ENCODE measurements at regions not wholly inside any gene's neighbourhood (a gene's known extent, or its start where the extent isn't known, plus 50 kb on each side); places are given as distances from the start of the nearest gene placed in this dataset.

GRCh38 chr17:68662037-68662432, 60.9 kb upstream of the FAM20A start:
- no peak overlapping the region for H3K27ac Mint-ChIP-seq
- peaks cover 30% of the 10 kb centered on the region for H3K27me3 Mint-ChIP-seq
- peaks cover 3% of the 10 kb centered on the region for H3K9me3 Mint-ChIP-seq (ENCODE audit: low read depth)
- TF ChIP-seq CTCF (IDR thresholded peaks at IDR 0.05; ENCODE audit: unreplicated experiment): no peak
- no peak overlapping the region for H3K4me3 Mint-ChIP-seq (ENCODE audit: low read depth)
- no peaks in the 10 kb centered on the region for H3K36me3 Mint-ChIP-seq (ENCODE audit: insufficient read depth)
- no peak for DNase-seq (ENCODE audit: low spot score, unreplicated experiment)
- H3K4me1 Mint-ChIP-seq (ENCODE audit: low read depth): peaks cover 6% of the 10 kb centered on the region

GRCh38 chr17:68661265-68662036, 60.3 kb upstream of the FAM20A start:
- no peaks in the 10 kb centered on the region for H3K36me3 Mint-ChIP-seq (ENCODE audit: insufficient read depth)
- peaks cover 6% of the 10 kb centered on the region for H3K4me1 Mint-ChIP-seq (ENCODE audit: low read depth)
- H3K27ac Mint-ChIP-seq: no peak overlapping the region
- no peak overlapping the region for H3K4me3 Mint-ChIP-seq (ENCODE audit: low read depth)
- no peak for TF ChIP-seq CTCF (IDR thresholded peaks at IDR 0.05; ENCODE audit: unreplicated experiment)
- no peak for DNase-seq (ENCODE audit: low spot score, unreplicated experiment)
- peaks cover 3% of the 10 kb centered on the region for H3K9me3 Mint-ChIP-seq (ENCODE audit: low read depth)
- peaks cover 33% of the 10 kb centered on the region for H3K27me3 Mint-ChIP-seq

GRCh38 chr17:68660302-68660701, 59.1 kb upstream of the FAM20A start:
- H3K9me3 Mint-ChIP-seq (ENCODE audit: low read depth): peaks cover 3% of the 10 kb centered on the region
- no peaks in the 10 kb centered on the region for H3K36me3 Mint-ChIP-seq (ENCODE audit: insufficient read depth)
- no peak for DNase-seq (ENCODE audit: low spot score, unreplicated experiment)
- no peak overlapping the region for H3K27ac Mint-ChIP-seq
- TF ChIP-seq CTCF (IDR thresholded peaks at IDR 0.05; ENCODE audit: unreplicated experiment): no peak
- H3K4me1 Mint-ChIP-seq (ENCODE audit: low read depth): peaks cover 6% of the 10 kb centered on the region
- peaks cover 33% of the 10 kb centered on the region for H3K27me3 Mint-ChIP-seq
- no peak overlapping the region for H3K4me3 Mint-ChIP-seq (ENCODE audit: low read depth)

GRCh38 chr17:68658999-68659780, 58.0 kb upstream of the FAM20A start:
- Mint-ChIP-seq H3K9me3 (ENCODE audit: low read depth) (peaks cover 3% of the 10 kb centered on the region), H3K4me3 (ENCODE audit: low read depth) (no peak overlapping the region), H3K4me1 (ENCODE audit: low read depth) (peaks cover 6% of the 10 kb centered on the region), H3K36me3 (ENCODE audit: insufficient read depth) (no peaks in the 10 kb centered on the region), H3K27me3 (peaks cover 33% of the 10 kb centered on the region), H3K27ac (no peak overlapping the region)
- TF ChIP-seq CTCF (IDR thresholded peaks at IDR 0.05; ENCODE audit: unreplicated experiment): no peak
- no peak for DNase-seq (ENCODE audit: low spot score, unreplicated experiment)

GRCh38 chr17:68657576-68657975, 56.4 kb upstream of the FAM20A start:
- no peaks in the 10 kb centered on the region for H3K36me3 Mint-ChIP-seq (ENCODE audit: insufficient read depth)
- H3K27me3 Mint-ChIP-seq: peaks cover 28% of the 10 kb centered on the region
- no peaks in the 10 kb centered on the region for H3K9me3 Mint-ChIP-seq (ENCODE audit: low read depth)
- no peak overlapping the region for H3K4me3 Mint-ChIP-seq (ENCODE audit: low read depth)
- no peak for DNase-seq (ENCODE audit: low spot score, unreplicated experiment)
- TF ChIP-seq CTCF (IDR thresholded peaks at IDR 0.05; ENCODE audit: unreplicated experiment): no peak
- H3K27ac Mint-ChIP-seq: no peak overlapping the region
- H3K4me1 Mint-ChIP-seq (ENCODE audit: low read depth): peaks cover 6% of the 10 kb centered on the region
